Stomach (tissue), 8 donors: ENCODE measurements at regions not wholly inside any gene's neighbourhood (a gene's known extent, or its start where the extent isn't known, plus 50 kb on each side); places are given as distances from the start of the nearest gene placed in this dataset.

ENCODE experiments used
- DNase-seq, 2 donors: peaks; one replicate each; pipeline versions ENCODE4 v3.0.0 to v3.0.0-alpha.2; 2013 to 2019
- H3K27ac ChIP-seq, 5 donors: fragments of 200-600 bp in 4 of 5; sonication (generic) in 4 of 5; one replicate each; pipeline ENCODE4 v1.5.1; 2013 to 2019; ENCODE audit warnings: mild to moderate bottlenecking in 1 of 5, moderate library complexity in 1 of 5
- H3K27me3 ChIP-seq, 3 donors: fragments of 200-600 bp; sonication (generic); one replicate each; pipeline ENCODE4 v1.5.1; 2017 to 2019; ENCODE audit warnings: mixed run types in 1 of 3
- H3K36me3 ChIP-seq, 4 donors: fragments of 200-600 bp; sonication (generic); 1 replicate in 3 of 4; 2 replicates in 1 of 4; pipeline ENCODE4 v1.5.1; 2016 to 2019
- H3K4me1 ChIP-seq, 4 donors: fragments of 200-600 bp; sonication (generic); one replicate each; pipeline ENCODE4 v1.5.1; 2016 to 2019
- H3K4me3 ChIP-seq, 4 donors: fragments of 200-600 bp; sonication (generic) in 3 of 4; one replicate each; pipeline ENCODE4 v1.5.1; 2016 to 2019; ENCODE audit warnings: mild to moderate bottlenecking in 1 of 4
- H3K9me3 ChIP-seq, 4 donors: fragments of 200-600 bp; sonication (generic); one replicate each; pipeline ENCODE4 v1.5.1; 2016 to 2019
- EP300 ChIP-seq: sonication (generic); formaldehyde crosslinking; IDR thresholded peaks from one replicate; pipeline ENCODE4 v1.6.1; 2017; ENCODE audit warnings: antibody characterized with exemption
- POLR2A ChIP-seq, 4 donors: fragments of 450-650 bp; IDR thresholded peaks; one replicate each; pipeline ENCODE4 v1.6.1; 2016; ENCODE audit warnings: antibody characterized with exemption in 4 of 4, control low read depth in 2 of 4, mild to moderate bottlenecking in 1 of 4, moderate library complexity in 1 of 4
- POLR2AphosphoS5 ChIP-seq, 3 donors: sonication (generic); formaldehyde crosslinking; IDR thresholded peaks; one replicate each; pipeline ENCODE4 v1.6.1; 2016; ENCODE audit warnings: antibody characterized with exemption in 3 of 3
- WGBS, 5 donors: extraction: QIAGEN DNeasy Blood & Tissue Kit in 3 of 5; methylation state at CpG; one replicate each; pipeline versions ENCODE4 v1.1.5 to v1.1.7; 2013 to 2018; 5-methylcytosine and 5-hydroxymethylcytosine counted together
- intact Hi-C: fragments of 100-400 bp; cut with DNase I; formaldehyde crosslinking; loops from one replicate; pipeline ENCODE4 v1.15.1; 2023; ENCODE audit warnings: low total_unique reads
- TF ChIP-seq, protein P1 (sequence below), 7 experiments: fragments of 450-650 bp in 4 of 7; fragments of 200-600 bp in 3 of 7; sonication (generic) in 3 of 7; IDR thresholded peaks; one replicate each; pipeline ENCODE4 v1.5.1; 2016 to 2019; ENCODE audit warnings: antibody characterized with exemption in 7 of 7, control low read depth in 2 of 7, mild to moderate bottlenecking in 1 of 7
- donor health status: healthy with polysubstance abuse.
- donor health status: Bipolar disorder and iron deficiency.
- donor health status: healthy.

DNA sequence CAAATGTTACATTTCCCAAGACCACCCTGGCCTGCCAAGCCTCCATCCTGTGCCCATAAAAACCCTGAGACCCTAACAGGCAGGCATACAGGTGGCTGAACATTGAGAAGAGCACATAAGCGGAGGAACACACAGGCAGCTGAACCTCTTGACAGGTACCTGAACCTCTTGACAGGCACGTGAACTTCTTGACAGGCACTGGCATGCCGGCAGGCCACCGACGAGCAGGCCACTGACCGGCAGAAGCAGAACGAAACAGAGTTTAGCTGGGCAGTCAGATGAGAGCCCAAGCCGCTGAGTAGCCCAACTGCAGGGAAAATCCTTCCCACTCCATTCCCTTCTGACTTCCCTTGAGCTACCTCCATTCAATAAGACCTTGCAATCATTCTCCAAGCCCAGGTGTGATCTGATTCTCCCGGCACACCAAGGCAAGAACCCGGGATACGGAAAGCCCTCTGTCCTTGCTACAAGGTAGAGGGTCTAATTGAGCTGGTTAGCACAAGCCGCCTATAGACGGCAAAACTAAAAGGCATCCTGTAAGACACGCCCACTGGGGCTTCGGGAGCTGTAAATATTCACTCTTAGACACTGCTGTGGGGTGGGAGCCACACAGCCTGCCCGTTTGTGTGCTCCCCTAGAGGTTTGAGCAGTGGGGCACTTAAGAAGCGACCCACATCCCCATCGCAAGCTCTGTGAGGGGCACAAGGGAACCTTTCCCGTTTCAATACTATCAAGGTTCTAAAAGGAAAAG lies 2613.9 kb upstream of the PCDH20 start:
- Histone ChIP-seq H3K4me3 (no peak overlapping the region), H3K9me3 (peaks cover 0 to 6% (median 0%) of the 10 kb centered on the region in 4 donors), H3K27ac (no peak overlapping the region), H3K36me3 (no peaks in the 10 kb centered on the region), H3K27me3 (no peaks in the 10 kb centered on the region), H3K4me1 (no peaks in the 10 kb centered on the region)
- intact Hi-C loops: no loop called here
- DNase-seq: no peak
- TF ChIP-seq POLR2AphosphoS5 (IDR thresholded peaks at IDR 0.05): no peak
- TF ChIP-seq EP300: no peak
- TF ChIP-seq, protein P1, sequence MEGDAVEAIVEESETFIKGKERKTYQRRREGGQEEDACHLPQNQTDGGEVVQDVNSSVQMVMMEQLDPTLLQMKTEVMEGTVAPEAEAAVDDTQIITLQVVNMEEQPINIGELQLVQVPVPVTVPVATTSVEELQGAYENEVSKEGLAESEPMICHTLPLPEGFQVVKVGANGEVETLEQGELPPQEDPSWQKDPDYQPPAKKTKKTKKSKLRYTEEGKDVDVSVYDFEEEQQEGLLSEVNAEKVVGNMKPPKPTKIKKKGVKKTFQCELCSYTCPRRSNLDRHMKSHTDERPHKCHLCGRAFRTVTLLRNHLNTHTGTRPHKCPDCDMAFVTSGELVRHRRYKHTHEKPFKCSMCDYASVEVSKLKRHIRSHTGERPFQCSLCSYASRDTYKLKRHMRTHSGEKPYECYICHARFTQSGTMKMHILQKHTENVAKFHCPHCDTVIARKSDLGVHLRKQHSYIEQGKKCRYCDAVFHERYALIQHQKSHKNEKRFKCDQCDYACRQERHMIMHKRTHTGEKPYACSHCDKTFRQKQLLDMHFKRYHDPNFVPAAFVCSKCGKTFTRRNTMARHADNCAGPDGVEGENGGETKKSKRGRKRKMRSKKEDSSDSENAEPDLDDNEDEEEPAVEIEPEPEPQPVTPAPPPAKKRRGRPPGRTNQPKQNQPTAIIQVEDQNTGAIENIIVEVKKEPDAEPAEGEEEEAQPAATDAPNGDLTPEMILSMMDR (IDR thresholded peaks at IDR 0.05): no peak
- TF ChIP-seq POLR2A (IDR thresholded peaks at IDR 0.05): no peak
- WGBS, 5 donors: 80 to 86% (median 84%) methylated on average over 19 of the region's 19 CpGs

DNA sequence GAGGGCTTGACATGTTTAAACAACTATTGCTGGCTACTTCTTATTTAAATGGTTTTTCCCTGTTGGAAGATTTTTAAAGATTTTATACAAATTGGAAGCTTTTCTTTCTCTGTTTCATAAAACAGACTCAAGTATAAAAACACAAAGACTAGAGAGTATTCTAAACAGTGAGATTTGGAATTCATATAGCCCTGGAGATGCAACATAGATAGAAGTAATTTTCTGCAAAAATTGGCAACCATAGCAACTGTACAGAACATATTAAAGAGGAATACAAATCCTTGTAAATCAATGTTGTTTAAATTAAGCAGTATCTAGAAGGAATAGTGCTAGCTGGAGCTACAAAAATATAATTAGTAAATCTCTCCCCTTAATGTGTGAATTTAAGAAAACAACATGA lies 2612.9 kb upstream of the PCDH20 start:
- no peak overlapping the region for H3K4me3 ChIP-seq
- intact Hi-C loops: no loop called here
- H3K27ac ChIP-seq: no peak overlapping the region
- no peaks in the 10 kb centered on the region for H3K27me3 ChIP-seq
- H3K36me3 ChIP-seq: no peaks in the 10 kb centered on the region
- no peak for DNase-seq
- peaks cover 0 to 6% (median 0%) of the 10 kb centered on the region in 4 donors for H3K9me3 ChIP-seq
- no peaks in the 10 kb centered on the region for H3K4me1 ChIP-seq
- TF ChIP-seq POLR2AphosphoS5 (IDR thresholded peaks at IDR 0.05) (no peak), POLR2A (IDR thresholded peaks at IDR 0.05) (no peak), EP300 (no peak)
- TF ChIP-seq, protein P1 (IDR thresholded peaks at IDR 0.05): no peak

DNA sequence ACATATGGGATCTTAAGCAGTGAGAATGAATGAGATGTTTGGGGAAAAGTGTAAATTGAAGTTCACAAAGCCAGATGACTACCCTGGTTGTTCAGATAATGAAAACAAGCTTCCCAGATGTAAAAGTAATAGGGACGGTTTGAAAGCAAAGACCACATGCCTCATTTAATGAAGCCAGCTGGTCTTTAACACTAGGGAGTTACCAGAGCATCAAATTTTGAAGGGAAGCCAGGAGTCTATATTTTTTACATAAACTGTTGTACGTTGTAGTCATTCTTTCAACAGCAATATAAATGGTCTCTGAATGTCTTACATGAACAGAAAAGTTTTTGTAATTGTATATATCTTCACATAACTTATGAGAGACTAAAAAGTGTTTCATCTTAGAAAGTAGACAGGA lies 2604.5 kb upstream of the PCDH20 start:
- H3K4me1 ChIP-seq: no peaks in the 10 kb centered on the region
- no peaks in the 10 kb centered on the region for H3K36me3 ChIP-seq
- H3K27me3 ChIP-seq: no peaks in the 10 kb centered on the region
- DNase-seq: peak in 1 of 2 donors; percentile 53
- H3K27ac ChIP-seq: no peak overlapping the region
- 34 to 64% (median 59%) methylated on average over 2 of the region's 2 CpGs for WGBS, 5 donors
- H3K9me3 ChIP-seq: peaks cover 0 to 8% (median 0%) of the 10 kb centered on the region in 4 donors
- H3K4me3 ChIP-seq: no peak overlapping the region
- intact Hi-C loops: no loop called here
- TF ChIP-seq POLR2A (IDR thresholded peaks at IDR 0.05) (no peak), POLR2AphosphoS5 (IDR thresholded peaks at IDR 0.05) (no peak), EP300 (no peak)
- TF ChIP-seq, protein P1 (IDR thresholded peaks at IDR 0.05): no peak

DNA sequence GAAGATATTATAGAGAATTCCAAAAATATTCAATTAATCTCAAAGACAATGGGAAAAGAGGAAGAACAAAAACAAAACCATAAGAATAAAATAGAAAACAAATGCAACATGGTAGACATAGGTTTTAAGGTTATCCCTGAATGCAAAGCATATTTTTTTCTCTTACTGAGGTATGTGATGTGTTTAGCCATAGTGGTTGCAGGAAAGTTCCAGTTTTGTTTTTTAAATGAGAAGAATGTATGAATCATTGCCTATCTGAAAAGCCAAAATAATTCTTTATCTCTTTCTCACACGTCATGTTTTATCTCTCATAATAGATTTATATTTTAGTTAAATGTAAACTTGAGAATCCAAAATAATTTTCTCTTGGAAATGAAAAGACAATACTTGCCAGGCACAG lies 2591.7 kb upstream of the PCDH20 start:
- Histone ChIP-seq H3K27me3 (no peaks in the 10 kb centered on the region), H3K36me3 (no peaks in the 10 kb centered on the region), H3K27ac (no peak overlapping the region), H3K4me3 (no peak overlapping the region), H3K4me1 (no peaks in the 10 kb centered on the region), H3K9me3 (no peaks in the 10 kb centered on the region)
- DNase-seq: no peak
- intact Hi-C loops: no loop called here
- 38 to 49% (median 44%) methylated on average over 1 of the region's 1 CpG for WGBS, 5 donors
- TF ChIP-seq, protein P1 (IDR thresholded peaks at IDR 0.05): no peak
- TF ChIP-seq POLR2A (IDR thresholded peaks at IDR 0.05) (no peak), POLR2AphosphoS5 (IDR thresholded peaks at IDR 0.05) (no peak), EP300 (no peak)
